Vagina (tissue), 2 donors: ENCODE measurements at regions not wholly inside any gene's neighbourhood (a gene's known extent, or its start where the extent isn't known, plus 50 kb on each side); places are given as distances from the start of the nearest gene placed in this dataset.

ENCODE experiments used
- CTCF ChIP-seq, 3 experiments: fragments of 450-650 bp in 2 of 3; fragments of 200-600 bp in 1 of 3; sonication (generic) in 1 of 3; IDR thresholded peaks; one replicate each; pipeline ENCODE4 v1.5.1; 2017 to 2019; ENCODE audit warnings: antibody characterized with exemption in 3 of 3, mild to moderate bottlenecking in 2 of 3, moderate library complexity in 2 of 3
- POLR2A ChIP-seq, 2 donors: fragments of 450-650 bp; IDR thresholded peaks; one replicate each; pipeline ENCODE4 v1.6.1; 2017; ENCODE audit warnings: antibody characterized with exemption in 2 of 2, mild to moderate bottlenecking in 2 of 2, moderate library complexity in 2 of 2

- TF ChIP-seq POLR2A (IDR thresholded peaks at IDR 0.05): no peak
- no peak for TF ChIP-seq CTCF (IDR thresholded peaks at IDR 0.05)
Observed at GRCh38 chr2:106953779-106954178, 67.8 kb upstream of the ST6GAL2 start.
